GM21737 (cell line): ENCODE measurements at regions not wholly inside any gene's neighbourhood (a gene's known extent, or its start where the extent isn't known, plus 50 kb on each side); places are given as distances from the start of the nearest gene placed in this dataset.

Experiments
- ATAC-seq: cut with Tn5 transposase; IDR thresholded peaks from one replicate; pipeline ENCODE4 v1.9.1; 2021; ENCODE audit warnings: mild to moderate bottlenecking, moderate library complexity; ENCODE audit not compliant: unreplicated experiment

DNA sequence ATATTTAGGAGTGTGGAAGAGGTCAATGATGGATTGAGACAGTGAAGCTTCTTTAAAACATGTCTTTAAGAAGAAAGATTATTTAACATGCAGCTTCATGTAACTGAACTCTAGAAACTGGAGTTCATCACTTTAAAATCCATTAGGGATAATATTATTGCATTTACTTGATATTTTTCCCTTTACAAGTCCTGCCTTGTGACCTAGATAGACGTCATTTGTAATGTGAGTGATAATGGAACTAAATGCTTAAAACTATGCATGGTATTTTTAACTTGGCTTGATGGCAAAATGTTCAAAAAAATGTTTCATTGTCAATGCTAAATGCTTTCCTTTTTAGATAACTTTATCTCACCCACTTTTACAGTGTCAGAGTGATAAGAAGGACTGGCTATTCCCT is 723.7 kb downstream of the RWDD3 start:
- ATAC-seq = no peak

DNA sequence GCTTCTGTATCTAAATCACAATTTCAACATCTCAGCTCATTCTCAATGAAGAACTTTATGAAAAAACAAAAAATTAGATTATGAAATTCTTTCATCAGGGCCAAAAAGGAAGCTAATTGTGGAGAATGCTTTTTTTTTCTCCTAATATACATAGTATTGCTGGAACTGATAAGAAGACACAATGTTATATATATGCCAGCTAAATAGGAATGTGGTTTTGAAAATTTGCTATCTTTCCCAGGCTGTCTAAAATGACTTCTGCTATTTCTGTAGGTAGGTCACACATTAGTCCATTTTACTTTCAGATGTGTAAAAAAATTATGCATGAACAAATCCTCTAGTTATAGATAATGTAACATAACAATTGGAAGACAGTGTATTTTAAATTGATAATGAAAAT is 732.9 kb downstream of the RWDD3 start:
- no peak for ATAC-seq

DNA sequence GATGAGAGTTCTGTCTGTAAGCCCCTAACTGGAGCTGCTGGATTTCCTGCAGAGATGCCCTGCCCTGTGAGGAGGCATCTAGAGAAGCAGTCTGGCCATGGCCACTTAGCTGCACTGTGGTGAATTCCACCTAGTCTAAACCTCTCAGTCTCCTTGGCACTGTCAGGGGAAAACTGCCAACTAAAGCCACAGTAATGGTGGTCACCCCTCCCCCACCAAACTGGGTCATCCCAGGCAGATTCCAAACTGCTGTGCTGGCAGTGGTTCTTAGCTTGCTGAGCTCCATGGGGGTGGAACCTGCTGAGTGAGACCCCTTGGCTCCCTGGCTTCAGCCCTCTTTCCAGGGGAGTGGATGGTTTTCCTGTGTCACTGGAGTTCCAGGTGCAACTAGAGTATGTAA is 740.6 kb downstream of the RWDD3 start:
- no peak for ATAC-seq

DNA sequence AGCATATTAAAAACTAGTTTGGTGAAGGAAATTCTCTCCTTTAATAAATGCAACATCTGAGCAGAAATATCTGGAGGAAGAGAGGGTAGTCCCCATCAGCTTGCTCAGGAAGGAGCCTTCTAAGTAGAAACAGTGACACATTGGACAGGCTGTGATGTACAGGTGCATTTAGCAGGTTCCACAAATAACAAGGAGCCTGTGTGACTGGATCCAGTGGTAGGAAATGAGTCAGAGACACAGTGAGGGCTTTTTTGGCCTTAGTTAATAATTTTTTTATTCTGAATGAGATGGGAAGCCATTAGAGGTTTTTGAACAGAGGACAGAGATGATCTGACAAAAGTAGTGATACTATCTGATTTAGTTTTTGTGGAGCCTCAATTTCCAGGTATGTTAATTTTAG is 738.9 kb upstream of the PTBP2 start:
- ATAC-seq = no peak

DNA sequence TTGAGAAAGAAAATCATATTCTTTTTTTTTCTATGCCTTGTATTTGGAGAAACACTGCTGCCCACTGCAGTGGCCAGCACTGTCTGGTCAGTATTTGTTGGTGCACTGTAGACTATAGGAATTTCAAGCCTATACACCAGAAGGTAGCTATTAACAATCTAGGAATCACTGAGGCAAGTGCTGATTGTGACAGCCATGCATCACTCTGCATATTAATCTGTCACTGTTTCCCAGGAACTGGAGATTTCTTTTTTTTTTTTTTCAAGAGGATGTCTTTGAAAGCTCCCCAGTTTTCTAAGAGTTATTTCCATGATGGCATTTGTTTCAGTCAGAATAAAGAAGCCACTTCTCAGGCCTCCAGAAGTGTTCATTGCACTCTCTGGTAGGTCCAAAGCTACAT is 737.8 kb upstream of the PTBP2 start:
- no peak for ATAC-seq

DNA sequence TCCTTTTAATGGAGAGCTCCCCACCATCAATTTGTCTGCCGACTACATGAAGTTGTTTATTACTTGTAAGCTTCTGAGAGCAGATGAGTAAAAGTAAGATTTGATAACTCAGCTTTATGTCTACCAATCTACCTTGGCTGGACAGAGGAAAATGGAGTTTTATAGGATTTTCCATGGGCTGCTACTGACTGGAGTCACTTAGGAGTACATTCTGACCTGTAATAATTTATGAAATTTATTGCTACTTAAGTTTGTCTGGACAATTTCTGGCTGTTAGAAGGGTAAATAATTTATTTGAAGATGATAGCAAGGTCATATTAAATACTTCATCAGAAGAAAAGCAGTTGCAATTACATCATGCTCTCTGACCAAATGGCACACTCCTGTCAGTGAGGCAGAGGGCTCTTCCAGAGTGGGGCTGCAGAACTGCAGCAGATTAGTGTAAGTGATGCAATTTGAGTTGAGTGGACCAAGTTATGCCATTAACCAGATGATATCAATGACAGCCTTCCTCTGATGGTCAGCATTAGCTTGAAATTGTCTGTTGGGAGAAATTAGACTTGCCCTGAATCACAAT is 736.7 kb upstream of the PTBP2 start:
- ATAC-seq = no peak

DNA sequence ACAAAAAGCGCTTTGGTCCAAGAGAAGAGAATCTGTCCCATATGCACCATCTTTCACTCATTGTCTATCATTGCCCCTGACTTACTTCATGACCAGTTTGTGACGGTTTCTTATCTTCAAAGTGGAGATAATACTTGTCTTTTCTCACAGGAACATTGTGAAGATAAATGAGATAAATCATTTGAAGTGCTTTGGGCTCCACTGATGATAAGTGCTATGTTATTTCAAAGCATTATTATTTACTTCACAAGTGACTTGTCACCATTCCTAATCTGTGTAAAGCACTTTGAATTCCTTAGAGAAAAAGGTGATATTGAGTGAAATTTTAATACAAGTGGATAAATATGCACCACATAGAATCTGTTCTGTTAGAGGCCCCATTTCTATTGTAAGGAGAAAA is 731.6 kb upstream of the PTBP2 start:
- no peak for ATAC-seq

DNA sequence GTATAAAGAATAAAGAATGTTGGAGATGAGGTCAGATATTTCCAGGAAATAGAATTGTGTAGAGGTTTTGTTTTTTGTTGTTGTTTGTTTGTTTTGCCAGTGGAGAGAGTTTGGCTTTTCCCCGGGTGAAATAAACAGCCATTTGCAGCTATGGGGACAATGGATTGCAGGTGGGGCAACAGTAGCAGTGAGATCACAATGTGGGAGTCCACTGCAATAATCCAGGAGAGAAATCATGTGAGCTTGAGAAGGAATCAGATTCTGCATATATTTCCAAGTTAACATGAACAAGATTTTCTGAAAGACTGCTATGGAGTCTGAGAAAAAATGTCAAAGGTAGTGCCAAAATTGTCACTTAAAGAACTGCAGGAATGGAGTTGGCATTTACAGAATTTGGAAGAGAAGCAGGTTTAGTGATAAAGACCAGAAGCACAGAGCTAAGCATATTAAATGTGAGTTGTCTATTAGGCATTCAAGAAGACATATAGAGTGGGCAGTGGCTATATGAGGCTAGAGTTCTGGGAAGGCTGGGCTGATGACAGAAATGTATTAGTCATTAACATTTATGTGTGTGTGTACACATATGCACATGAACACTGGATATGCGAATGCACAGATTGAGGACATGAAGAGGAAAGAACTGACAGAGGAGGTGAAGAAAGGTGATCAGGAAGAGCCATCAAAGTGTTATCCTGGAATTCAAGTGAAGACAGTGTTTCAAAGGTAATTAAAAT is 729.6 kb upstream of the PTBP2 start:
- no peak for ATAC-seq

DNA sequence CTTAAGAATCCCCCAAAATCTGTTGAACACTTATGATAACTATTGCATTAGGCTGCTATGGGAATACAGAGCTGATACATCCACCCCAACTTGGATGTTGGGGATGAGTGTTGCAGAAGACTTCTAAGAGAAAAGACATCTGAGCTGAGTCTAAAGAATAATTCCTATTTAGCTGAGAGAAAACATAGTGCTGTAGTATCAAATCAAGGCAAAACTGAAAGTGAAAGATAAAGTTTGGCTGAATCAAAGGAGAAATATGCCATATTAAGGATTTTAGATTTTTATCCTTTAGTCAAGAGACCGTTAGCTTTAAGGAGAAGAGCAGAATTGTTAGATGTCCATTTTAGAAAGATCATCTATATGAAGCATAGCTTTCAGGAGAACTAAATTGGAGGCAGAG is 726.9 kb upstream of the PTBP2 start:
- ATAC-seq = no peak

DNA sequence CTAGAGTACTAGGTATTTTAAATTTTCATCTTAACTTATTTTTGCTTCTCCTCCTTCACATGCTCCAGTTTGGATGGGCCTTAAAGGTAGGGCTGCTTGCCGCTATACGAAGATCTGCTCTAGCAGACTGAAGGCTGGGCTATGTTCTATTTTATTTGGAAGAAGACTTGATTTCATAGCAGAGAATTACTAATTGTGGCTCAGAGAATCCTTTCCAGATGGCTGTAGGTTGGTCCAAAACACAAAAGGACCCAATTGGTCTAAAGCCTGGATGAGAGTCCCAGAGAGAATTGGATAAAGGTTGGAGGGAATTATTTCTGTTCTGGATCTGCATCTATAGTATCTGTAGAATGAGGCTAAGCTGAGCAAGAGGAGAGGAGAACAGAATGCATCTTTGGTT is 719.4 kb upstream of the PTBP2 start:
- no peak for ATAC-seq

DNA sequence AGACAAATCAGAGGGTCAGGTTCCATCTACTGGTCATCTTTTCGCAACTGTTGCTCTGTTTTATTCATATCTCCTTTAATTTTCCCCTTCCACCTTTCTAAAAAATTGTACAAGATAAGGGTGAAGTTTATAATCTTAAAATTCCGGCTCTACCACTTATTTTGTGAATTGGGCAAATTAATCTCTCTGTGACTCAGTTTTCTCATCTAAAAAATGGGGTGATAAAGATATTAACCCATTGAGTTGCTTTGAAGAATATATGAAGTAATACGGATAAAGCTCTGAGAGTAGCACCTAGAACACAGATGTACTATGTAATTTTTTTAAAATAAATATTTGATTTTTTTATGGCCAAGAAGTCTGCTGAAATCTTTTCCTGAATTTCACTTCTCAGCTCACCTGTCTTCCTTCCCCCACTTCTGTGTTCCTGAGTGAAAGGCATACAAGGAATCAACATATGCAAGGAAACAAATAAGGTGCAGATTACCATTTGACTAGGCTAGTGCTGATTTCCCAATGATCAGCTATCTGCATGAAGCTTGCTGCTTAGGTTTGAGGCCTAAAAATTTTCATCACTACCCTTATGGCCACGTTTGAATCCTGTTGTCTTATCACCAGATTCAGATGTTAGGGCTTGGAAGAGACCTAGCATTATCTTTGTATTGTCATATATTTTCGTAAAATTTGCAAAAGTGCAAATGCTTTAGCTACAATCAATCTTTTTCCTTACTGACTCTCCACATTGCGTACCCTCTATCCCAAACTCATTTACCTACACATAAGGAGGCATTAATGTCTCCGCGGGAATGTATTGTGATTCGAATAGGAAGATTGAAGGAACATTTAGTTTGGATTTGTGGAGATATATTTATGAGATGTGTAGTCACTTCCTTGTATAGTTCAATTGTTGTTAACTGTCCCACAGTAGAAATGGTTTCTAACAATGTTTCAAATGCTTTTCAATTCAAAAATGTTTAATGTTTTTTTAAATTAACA is 718.3 kb upstream of the PTBP2 start:
- ATAC-seq = no peak

DNA sequence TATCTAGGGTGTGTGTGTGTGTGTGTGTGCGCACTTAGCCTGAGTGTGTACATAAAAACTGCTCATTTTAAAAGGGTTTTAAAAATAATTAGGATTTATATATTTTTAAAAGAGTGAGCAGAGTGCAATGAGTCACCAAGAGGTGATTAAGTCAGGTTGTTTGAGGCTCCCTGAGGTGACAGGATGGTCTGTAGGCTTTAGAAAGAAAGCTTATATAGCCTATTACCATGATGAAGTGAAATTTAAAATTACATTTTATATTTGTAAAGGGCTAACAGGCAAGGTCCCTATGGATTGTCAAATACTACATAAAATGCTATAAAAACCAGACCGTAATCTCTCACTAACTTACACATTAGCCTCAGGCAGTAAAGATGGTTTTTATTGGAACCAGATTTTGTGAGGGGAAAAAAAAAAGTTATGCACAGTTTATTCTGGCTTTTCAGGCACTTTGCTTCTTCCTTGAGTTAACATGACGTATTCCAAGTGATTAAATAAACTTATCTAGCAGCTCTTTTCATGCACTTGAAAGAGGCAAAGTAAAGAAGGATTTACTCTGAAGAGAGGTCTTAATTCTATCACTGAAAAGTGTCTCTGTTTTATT is 711.7 kb upstream of the PTBP2 start:
- ATAC-seq = no peak

DNA sequence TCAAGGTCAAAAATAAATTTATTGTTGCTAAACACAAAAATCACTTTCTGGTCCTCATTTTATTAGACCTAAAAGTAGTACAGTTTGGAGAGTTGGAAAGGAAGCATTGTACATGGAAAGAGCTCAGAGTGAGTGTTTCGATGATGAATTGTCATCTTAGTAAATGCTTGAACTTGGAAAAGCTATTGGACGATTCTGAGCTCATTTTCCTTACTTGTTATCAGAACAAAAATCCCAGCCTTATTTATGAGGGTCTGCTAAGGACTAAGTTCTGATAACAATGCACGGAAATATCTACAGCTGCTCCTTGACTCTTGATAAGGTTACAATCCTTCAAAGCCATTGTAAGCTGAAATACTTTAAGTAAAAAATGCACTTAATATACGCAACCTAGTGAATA is 710.0 kb upstream of the PTBP2 start:
- no peak for ATAC-seq

DNA sequence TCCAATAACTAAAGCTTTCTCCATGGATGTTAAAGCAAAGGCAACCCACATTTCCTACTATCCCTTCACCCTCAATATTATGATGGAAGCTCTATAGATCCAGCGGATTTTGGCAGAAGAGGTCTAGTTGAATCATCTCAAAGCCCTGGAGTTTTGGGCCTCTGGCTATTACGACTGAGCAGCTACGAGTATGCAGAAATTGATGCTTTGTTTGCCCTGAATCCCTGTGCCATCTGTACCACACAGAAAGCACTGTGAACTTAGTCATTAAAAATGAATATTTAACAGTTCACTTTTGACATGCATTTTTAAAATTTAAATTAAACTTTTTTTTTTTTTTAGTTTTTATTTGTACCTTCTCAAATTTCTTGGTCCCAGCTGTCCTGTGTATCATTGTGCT is 705.4 kb upstream of the PTBP2 start:
- no peak for ATAC-seq

DNA sequence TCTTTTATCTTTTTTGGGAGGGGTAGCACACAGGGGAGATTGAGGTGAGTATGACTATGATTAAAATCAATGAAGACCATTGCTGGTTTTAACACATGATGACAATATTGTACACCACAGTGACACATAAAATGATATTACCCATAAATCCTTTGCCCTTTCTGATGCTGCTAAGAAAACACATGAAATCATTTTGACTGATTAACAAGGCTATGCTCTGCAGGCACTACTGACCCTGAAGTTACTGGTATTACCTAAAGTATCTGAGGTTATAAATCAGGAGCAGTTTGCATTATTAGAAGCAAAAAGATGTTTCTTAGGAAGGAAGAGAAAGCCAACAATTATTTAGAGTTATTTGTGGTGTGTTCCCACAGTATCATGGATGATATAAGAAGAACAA is 701.2 kb upstream of the PTBP2 start:
- no peak for ATAC-seq

DNA sequence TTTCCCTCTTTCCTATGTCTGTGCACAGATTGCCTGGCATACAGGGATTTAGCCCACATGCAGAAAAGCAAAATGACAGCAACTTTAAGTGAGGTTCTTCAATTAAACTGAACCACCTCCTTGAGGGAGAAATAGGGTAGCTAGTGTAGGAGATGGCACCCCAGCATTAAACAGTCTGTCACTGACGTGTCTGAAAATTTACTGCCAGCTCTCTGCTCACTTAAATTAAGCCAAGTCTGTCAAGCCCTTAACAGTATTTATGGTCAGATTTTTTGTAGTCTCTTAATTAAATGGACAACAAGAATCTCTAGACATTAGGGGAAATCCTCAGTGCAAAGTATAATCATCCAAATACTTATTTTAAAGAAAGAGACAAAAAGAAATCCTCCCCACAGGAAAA is 696.5 kb upstream of the PTBP2 start:
- ATAC-seq = no peak

DNA sequence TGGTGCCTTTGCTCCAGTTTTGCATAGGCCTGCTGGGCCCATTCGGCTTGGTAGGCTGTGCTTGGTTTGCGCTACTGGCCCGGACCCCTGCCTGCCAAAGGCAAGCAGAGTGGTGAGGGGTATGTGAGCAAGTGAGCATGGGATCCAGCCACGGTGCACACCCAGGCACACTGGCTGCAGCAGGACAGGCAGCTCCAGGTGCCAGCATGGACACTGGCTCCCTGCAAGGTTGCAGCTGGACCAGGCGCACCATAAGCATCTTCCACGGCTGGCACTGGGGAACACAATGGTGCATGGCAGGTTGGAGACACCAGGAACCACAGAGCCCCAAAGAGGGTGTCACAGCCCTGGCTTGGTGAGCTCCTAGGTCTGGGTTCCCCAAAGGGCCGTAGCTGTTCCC is 693.5 kb upstream of the PTBP2 start:
- no peak for ATAC-seq

DNA sequence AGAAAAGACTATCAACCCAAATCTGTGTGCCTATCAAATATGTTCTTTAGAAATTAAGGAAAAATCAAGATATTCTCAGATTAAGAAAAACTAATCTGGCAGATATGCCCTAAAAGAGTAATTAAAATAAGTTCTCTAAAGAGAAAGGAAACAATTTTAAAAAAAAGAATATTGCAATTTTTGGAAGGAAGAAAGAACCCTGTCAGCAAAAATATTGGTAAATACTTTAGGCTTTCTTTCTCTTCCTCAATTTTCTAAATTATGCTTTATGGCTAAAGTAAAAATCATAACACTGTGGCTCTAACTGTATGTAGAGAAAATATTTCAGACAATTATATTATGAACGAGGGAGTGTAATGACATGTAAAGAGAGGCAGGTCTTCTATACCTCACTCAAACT is 691.3 kb upstream of the PTBP2 start:
- ATAC-seq = no peak

DNA sequence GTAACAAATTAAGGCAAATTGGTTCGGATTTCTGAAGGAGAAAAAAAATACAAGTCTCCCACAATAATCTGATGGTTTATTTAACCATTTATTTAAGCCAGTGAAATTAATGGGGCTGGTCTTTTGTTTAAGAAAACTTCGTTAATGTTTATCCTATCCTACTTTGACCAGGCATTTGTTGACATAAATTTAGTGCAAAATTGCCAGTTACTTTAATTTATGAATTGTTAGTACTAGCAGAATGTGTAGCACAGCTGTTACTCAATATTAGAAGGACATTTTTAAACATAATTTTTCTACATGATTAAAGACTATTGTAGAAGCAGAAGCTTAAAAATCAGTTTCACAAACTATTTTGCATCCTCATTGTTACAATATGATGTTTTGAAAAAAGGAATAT is 687.6 kb upstream of the PTBP2 start:
- ATAC-seq = no peak

DNA sequence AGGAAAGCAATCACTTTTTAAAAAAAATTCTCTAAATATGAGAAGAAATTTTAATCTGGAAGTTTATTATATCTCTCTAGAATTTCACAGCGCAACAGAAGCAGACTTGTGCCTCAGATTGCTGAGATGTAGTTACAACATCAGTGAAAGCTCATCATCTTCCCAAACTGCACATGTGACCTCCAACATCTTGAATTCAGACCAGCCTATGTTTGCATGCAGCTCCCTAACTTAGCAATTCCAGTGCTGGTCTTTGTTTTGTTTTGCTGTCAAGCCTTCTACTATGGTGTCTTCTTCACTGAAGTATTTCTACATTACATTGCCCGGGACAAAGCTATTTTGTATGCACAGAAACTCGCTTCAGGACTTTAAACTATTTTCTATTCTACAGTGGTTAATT is 684.8 kb upstream of the PTBP2 start:
- no peak for ATAC-seq

DNA sequence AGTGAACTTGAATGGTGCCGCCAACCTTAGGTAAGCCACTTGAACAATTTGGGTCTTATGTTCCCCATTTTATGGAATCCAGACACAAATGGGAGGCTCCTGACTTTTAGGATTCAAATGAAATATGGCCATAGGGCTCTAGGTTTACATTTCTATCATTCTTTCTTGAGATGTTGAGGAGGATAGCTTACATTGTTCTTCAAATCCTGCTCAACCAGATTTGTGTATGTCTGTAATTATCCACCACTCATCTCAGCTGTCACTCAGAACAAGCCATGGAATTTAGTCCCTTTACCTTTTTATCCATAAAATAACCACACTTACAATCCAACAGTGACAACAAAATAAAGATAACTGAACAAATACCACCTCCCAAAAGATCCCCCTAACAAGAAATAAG is 682.9 kb upstream of the PTBP2 start:
- ATAC-seq = no peak

DNA sequence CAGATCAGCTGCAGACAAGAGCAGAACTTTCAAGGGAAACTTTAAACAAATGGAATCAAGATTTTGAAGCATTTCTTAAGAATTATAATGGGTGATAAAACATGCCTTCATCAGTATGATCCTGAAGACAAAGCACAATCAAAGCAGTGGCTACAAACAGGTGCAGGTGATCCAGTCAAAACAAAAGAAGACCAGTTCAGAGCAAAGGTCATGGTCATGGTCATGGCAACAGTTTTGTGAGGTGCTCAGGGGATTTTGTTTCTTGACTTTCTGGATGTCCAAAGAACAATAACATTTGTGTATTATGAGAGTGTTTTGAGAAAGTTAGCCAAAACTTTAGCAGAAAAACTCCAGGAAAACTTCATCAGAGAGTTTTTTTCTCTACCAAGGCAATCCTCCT is 681.7 kb upstream of the PTBP2 start:
- ATAC-seq = no peak
